Activated CD4-positive, alpha-beta T cell treated with anti-CD3 and anti-CD28 coated beads for 1 hour (primary cell): ENCODE measurements at regions not wholly inside any gene's neighbourhood (a gene's known extent, or its start where the extent isn't known, plus 50 kb on each side); places are given as distances from the start of the nearest gene placed in this dataset.
"Not testable (repeated sequence)": the region's sequence is repeated elsewhere in the genome, so short reads cannot be mapped to it uniquely, and the experiment has no call there.

Experiments
- DNase-seq: peaks from one replicate; pipeline ENCODE4 v3.0.0-alpha.2; 2020

GRCh38 chr19:32066056-32066455 is 279.4 kb upstream of the ZNF507 start:
- no peak for DNase-seq

DNA sequence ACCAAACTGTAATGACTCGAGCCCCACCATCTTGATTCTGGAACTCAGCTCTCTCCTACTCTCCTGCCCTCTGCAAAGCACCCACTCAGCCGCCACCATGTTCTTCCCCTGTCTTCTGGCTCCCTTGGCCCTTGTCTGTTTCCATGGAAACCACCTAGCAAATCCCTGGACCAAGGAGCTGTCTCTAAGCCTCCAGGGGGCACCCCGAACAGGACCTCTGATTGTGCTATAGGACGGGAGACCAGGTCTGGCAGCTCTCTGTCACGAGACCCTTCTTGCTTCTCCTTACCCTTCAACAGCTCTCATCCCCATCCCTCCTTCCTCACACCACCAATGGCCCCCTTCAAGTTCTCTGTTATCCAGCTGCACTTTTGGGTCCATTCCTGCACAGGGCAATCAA is 277.7 kb upstream of the ZNF507 start:
- no peak for DNase-seq

DNA sequence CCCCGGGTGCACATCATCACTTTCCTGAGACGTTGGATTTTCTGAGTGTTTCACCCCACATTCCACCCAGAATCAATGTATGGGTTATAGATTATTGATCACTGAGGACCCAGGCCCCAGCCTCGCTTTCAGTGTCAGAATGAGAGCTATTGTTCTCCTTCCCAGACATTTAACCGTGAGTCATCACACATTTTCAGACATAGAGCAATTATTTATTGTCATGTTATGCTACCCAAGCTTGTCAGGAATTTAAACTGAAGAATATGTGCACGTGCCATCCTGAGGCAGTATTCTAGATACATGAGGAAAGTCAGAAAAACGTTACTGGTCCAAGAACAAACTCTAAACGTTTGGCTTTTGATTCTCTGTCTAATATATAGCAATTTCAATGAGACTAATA is 276.6 kb upstream of the ZNF507 start:
- no peak for DNase-seq

GRCh38 chr19:32070101-32070500 is 275.3 kb upstream of the ZNF507 start:
- DNase-seq, result no peak

GRCh38 chr19:32082028-32082427 is 263.4 kb upstream of the ZNF507 start:
- DNase-seq, result no peak

GRCh38 chr19:32084756-32085363 is 260.6 kb upstream of the ZNF507 start:
- DNase-seq, result not testable (repeated sequence)

DNA sequence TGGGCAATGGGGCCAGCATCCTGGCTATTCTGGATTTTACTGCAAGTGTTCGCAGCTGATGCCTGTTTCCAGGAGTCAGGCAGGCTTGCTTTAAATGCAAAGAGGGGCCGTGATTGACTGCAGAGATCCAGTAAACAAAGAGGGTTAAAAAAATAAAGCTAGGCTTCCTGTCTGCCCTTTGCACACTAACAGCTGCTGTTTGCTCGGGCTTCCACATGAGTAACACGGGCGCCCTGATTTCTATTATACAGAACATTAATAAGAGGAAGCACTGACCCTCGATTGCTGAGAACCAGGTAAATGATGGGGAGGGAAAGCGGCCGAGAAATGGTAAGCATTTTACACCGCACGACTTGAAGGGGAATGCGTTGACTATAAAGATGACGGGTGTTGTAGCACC is 254.2 kb upstream of the ZNF507 start:
- DNase-seq, result no peak

GRCh38 chr19:32097011-32097410 is 248.4 kb upstream of the ZNF507 start:
- no peak for DNase-seq

DNA sequence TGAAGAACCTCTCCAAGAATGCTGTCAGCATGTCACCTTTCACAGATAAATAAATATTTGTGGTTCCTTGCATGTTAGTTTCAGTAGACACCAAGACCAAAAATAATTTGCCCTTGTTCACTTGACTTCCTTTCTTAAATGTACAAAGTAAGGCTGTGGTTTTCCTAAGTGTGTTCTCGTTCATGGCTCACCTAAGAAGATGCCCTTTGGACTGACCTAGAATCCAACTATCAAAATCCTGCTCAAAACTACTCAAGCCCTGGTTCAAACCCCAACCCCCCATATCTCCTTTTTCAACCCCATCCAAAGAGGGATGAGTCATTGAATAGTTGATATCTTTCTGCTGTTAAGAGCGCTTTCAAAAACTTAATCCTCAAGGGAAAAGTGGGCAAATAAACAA is 247.8 kb upstream of the ZNF507 start:
- DNase-seq, result no peak

DNA sequence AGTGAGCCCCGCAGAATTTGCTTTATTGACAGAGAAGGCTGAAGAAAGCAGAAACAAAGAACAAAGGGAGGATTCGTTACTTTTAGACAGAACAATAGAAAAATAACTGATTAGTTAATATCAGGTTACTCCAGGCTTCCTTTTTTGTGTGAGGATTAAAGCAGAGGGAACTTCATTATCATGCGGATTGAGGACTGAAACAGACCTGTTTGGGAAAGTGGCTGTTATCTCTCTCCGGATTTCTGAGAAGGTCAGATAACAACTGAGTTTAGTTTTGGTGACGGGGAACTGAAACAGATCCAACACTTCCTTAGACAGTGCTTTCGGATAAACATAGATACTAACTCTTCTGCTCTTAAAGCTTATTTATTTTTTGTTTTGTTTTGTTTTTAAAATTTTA is 246.4 kb upstream of the ZNF507 start:
- DNase-seq, result no peak

DNA sequence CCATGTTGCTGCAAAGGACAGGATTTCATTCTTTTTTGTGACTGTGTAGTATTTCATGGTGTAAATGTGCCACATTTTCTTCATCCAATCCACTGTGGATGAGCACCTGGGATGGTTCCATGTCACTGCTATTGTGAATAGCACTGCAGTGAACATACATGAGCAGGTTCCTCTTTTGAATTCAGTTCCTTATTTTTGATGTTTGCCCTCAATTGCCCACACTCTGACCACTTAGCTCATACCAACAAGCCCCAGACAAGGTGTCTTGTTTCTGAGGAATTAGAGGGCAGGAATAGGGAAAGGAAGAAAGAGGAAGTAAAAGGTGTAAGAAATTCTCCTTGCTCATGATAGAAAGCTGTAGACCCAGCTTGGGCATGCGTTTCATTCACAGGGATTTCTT is 244.2 kb upstream of the ZNF507 start:
- DNase-seq, result no peak

DNA sequence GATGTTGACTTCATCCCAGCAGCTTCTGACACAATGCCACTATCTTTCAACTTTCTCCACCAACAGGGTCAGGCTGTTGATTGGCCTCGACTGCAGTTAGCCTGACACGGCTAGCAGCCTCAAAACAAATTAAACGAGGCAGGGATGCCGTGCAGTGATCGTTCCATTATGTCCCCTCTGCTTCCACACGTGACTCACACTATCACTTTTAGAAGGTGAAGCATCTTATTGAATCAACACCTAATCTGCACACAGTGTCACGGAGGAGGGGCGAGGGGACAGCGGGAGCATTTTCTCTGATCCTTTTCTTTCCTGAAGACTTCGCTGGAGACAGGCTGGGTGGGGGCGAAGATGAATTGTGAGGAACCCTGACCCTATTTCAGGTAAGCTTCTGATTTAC is 241.9 kb upstream of the ZNF507 start:
- DNase-seq, result no peak

DNA sequence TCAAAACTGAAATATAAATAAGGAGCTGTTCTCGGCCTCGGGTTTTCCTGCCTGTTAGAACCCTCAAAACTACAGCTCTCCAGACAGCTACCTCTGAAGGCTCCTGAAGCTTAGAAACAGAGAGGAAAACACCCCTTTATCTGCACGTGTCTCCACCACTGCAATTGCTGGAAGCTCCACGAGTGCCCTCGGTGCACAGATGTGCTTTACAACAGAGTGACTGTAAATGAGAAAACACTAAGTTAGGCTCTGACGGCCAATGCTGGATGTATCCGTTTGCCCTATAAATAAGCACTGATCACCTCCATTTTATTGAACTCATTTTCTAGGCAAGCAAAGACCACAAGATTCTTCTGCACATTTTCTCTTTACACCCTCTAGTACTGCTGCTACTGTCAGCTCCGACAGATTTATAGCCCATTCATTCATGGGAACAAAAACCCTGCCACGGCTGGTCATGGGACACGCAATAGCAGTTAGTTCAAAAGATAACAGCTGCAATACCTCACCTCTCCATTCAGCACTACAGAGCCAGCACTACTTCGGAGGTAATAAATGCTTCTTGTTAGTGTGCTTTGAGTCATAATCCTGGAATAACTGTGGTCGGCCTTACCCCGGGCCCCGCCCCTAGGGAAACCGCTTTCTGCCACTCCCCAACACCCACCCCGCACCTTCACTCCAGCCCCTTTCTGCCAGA is 241.1 kb upstream of the ZNF507 start:
- DNase-seq, result no peak

- no peak for DNase-seq
Measured at GRCh38 chr19:32104850-32105235, 240.6 kb upstream of the ZNF507 start.

DNA sequence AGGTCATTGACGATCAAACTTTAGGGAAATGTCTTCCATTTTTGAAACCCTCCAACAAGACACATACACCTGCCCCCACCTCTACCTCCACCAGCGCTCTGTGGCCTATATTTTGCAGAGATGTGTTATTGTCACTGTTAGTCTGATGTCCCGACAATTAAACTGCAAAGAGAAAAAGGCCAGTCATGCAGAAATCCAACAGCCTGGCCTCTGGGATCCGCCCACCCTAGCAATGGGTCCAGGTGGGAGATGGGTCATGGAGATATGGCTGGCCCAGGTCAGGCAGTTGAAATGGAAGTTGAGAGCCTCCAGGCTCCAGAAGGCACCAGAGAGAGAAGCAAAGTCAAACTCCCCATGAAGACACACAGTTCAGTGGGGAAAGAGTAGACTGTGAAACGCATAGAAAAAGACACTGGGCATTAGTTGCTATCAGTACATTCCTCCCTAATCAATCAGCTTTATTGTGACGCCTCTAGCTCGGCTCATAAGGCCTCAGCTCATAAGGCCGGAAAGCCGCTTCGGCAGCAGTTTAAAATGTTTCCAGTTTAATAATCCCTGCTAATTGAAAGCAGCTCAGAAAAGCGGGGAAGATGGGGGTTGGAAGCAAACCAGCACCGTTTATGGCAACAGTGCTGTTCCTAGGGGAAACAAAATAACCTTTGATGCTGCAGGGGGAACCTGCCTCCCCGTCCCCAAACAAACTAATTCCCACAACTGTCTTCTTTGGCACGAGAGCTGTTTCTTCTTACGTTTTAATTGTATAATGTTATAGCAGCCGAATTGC is 239.7 kb upstream of the ZNF507 start:
- no peak for DNase-seq

- no peak for DNase-seq
Measured at GRCh38 chr19:32122258-32122657, 223.2 kb upstream of the ZNF507 start.

DNA sequence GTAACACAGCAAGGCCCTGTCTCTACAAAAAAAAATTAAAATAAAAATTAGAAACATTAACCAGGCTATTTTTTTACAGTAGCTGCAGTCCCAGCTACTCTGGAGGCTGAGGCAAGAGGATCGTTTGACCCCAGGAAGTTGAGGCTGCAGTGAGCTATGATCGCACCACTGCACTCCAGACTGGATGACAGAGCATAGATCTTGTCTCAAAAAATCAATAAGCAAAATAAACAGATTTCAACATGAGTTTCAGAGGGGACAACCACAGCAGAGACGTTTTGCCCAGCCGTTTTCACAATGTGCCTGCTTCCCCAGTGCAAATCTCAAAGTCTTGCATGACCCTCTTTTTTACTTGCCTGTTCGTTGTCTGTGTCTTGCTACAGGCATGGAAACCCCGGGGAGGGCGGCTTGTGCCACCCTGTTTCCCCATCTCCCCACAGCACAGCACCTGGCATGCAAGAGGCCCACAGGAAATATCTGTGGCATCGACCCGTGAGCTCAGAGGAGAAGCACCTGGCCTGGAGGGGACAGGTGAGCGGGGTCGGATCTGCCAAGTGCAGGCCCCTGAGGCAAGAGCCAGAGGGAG is 222.0 kb upstream of the ZNF507 start:
- DNase-seq, result no peak

DNA sequence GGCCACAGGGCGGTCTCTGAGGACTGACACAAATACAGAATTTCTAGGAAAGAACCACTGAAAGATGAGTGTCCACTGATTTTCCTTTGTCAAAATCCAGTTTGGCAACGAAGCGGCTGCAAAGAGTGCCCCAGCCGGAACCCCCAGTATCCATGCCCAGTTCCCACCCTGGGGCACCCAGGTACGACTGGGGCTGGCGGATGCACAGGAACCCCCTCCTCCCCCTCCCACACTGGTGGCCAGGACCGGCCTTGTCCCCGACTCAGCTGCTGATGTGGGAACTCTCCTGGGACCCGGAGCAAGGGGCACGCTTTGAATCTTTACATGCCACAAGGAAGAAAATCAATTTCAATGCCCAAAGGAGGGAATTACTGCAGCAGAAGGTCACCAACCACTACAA is 220.8 kb upstream of the ZNF507 start:
- no peak for DNase-seq

- DNase-seq, result no peak
Measured at GRCh38 chr19:32129141-32129540, 216.3 kb upstream of the ZNF507 start.

- no peak for DNase-seq
Measured at GRCh38 chr19:32130332-32130731, 215.1 kb upstream of the ZNF507 start.

- DNase-seq, result no peak
Measured at GRCh38 chr19:32131005-32131404, 214.4 kb upstream of the ZNF507 start.

- DNase-seq, result no peak
Measured at GRCh38 chr19:32138416-32138815, 207.0 kb upstream of the ZNF507 start.

DNA sequence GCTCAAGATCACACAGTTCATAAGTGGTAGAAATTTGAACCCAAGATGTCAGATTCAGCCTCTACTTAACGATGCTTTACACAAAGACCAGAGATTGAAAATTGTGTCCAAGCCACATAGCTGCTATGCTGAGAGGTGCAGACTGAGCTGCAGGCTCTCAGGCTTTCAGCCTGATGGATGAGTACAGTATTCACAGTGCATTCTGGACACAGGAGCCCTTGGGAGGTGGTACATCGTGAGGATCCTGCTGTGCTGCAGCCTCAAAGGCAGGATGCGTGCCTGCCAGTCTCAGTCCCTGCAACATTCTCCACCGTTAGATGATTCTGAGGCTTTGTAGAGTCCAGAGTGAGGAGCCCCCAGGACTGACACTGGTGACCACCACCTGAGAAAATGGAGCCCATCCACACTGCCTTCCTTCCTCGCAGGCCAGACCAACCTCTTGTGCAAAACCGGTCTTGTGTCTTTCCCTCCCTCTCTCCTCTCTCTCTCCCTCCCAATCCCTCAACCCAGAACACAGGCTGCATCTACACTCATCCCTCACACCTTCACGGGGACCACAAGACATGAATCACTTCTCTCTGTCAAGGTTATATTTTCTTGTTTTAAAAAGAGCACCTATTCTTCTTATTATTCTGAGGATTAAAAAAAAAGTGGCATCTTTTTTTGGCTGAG is 203.4 kb upstream of the ZNF507 start:
- no peak for DNase-seq
